Cardiac septum (tissue), 1 donor: ENCODE measurements at regions not wholly inside any gene's neighbourhood (a gene's known extent, or its start where the extent isn't known, plus 50 kb on each side); places are given as distances from the start of the nearest gene placed in this dataset.

Source experiments
- DNase-seq: peaks from one replicate; pipeline ENCODE4 v3.0.0-alpha.2; 2020; ENCODE audit warnings: low spot score
- intact Hi-C: fragments of 100-400 bp; cut with DNase I; formaldehyde crosslinking; loops from one replicate; pipeline ENCODE4 v1.14.0; 2022
- donor health status: DM: no; HTN: no; CAD: no.

GRCh38 chr17:79525793-79526677 is 84.8 kb downstream of the RBFOX3 start:
- no peak for DNase-seq
- intact Hi-C loops, result no loop called here

DNA sequence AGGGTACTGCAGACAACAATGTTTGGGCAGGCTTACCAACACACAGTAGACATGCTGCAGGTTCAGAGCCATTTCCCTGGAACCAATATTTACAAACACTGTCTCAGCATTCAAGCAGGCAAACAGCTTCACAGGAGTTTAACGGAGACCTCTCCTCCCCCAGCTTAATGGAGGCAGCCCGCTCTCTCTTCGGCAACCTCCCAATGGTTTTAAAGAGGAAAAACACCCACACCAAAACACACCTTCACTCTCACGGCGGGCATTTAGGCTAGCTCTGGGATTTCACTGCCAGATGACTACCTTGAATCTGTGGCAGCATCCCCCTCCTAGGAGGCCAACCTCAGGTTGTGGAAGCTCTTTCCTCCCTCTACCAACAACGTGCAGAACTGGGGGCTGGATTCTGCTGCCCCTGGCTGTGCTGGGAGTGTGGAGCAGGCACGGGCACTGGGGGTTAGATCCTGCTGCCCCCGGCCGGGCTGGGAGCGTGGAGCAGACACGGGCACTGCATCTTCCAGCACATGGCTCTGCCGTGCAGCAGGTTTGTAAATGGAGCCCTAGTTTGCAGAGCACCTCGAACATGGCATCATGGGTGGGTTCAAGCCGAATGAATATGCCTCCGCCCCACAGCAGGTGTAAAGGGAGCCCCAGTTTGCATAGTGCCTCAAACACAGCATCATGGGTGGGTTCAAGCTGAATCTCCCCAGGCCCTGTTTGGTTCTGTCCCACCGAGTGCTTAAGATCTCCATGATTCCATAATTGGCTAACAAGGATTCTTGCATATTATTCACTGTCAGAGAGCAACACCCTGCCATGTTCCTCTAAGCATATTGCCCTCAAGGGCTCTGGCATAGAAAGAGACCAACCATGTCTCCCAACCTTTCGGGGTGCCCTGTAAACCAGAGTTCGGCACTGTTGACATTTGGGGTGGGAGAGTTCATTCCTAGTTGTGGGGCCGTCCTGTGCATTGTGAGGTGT is 86.4 kb downstream of the RBFOX3 start:
- no peak for DNase-seq
- intact Hi-C loops, result no loop called here

GRCh38 chr17:79522414-79522813 is 88.4 kb downstream of the RBFOX3 start:
- no peak for DNase-seq
- intact Hi-C loops, result no loop called here

DNA sequence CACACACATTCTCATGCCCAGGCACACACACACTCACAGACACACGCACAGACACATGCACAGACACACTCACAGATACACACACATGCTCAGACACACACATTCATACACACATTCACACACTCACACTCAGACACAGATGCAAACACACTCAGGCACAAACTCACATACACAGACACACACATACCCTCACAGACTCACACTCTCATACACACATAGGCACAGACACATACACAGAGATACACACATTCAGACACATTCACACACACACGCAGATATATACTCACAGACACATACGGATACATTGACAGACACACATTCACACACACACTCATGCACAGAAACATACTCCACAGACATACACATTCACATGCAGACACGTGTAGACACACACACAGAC is 89.6 kb downstream of the RBFOX3 start:
- intact Hi-C loops, result no loop called here
- DNase-seq, result no peak

DNA sequence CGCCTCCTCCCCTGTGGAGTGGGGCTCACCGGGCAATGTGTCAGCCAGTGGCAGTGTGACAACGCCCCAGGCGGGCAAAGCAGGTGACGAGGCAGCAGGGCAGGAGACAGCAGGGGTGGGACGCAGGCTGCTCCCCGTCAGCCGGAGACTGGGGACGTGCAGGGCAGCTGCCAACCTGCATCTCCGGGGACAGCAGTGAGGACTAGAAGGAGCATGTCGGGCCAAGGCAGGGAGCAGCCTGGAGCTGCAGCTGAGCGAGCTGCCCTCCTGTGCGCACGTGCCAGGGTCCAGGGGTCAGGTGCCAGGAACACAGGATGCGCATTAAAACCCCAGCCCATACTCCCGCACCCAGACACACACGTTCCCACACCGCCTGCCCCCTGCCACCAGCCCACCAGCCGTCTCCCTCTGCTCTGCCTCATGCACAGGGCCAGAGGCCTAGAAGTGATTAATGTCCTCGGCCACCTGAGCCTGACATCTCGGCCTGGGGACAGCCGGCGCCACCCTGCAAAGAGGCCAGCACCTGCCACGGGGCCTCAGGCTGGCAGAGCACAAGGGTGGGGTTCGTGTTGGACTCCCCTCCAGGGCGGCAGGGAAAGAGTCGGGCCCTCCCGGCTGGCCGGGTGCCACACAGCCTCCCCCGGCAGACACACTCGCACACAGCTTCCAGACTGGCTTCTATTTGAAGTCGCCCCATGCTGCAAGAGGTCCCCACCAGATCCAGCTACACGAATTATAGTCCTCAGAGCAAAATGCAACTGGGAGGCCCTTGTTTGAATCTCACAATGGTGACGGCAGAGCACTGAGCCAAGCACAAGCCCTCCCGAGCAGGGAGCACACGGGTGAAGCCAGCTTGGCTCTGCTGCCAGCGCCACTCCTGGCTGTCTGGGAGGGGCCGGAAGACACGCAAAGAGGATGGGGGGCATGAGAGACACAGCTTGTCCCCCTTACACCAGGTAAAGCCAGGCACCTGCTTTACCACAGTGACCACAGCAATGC is 90.4 kb downstream of the RBFOX3 start:
- no peak for DNase-seq
- intact Hi-C loops, result no loop called here

DNA sequence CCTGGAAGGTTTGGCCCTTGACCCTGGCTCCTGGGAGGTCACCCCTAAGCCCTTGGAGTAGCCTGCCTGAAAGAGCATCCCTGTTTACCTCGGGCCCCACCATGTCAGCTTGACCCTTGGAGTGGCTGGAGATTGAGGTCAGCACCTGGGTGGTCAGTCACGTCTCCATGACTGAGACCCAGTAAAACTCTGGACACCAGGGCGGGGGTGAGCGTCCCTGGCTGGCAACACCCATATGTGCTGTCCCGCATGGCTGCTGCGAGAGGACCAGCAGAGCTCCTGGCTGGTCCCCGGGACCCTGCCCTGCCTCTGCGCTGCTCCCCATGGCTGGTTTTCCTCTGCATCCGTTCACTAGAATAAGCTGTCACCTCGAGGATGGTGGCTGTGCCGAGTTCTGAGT is 91.2 kb downstream of the RBFOX3 start:
- intact Hi-C loops, result no loop called here
- DNase-seq, result no peak

DNA sequence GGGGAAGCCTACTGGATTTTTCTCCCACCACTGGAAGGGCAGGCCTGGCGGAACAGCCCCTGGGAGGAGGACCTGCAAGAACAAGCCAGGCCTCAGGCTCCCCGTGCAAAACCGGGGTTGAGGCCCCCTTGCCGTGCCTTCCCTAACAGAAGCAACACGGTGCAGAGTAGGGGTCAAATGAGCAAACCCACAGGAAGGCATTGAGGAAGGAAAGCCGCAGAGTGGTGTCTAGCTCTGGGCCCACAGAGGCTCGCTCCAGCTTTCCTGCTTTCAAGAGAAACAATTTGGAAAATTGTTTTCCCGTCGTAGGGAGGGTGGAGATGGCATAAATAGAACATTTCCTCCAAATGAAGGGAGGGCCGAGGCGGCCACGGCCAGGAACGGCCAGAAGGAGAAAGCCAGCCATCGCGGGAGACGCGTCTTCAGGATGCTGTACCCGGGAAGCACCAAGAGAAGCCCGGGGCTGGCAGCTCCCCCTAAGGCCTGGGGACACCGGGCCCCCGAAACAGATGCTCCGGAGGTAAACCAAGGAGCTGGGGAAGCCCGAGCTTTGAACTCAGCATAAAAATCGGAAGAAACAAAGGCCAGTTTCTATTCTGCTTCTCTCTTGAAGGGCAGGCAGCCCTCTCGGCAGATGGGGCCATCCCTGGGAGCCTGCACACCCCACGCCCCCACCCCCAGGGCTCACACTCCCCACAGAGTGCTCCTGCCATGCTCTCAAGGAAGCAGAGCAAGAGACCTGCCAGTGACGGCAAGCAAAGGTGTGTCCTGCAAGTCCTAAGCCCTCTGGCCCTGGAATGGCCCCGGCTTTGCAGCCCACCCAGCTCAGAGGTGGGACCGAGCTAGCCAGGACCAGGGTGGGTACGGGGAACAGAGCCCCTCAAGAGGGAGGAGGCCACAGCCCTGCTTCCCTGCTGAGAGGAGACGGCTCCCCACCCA is 92.0 kb downstream of the RBFOX3 start:
- DNase-seq, result no peak
- intact Hi-C loops, result no loop called here

- intact Hi-C loops, result no loop called here
- DNase-seq, result no peak
Observed at GRCh38 chr17:79517827-79518584, 92.8 kb downstream of the RBFOX3 start.

GRCh38 chr17:79515646-79516571 is 94.9 kb downstream of the RBFOX3 start:
- intact Hi-C loops, result no loop called here

DNA sequence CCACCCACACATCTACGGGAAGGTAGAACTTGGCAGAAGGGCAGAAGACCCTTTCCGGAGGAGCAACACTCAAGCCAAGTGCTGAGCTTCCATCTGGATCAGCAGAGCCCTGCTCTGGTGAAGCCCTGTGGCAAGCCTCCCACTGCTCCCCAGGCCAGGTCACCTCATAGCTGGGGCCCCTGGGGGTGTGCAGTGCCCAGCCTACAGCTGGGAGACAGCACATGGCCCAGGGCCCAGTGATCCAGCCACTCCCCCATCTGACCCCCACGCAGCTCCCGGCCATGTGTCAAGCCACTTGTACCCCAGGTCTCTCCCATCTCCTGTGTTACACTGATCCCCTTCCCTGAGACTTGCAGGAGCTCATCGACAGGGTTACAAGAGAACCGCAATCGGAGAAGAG is 95.7 kb downstream of the RBFOX3 start:
- DNase-seq, result no peak
- intact Hi-C loops, result no loop called here

More at GRCh38 chr17:79515646-79516571, 94.9 kb downstream of the RBFOX3 start:
- no peak for DNase-seq

- intact Hi-C loops, result no loop called here
- DNase-seq, result no peak
Observed at GRCh38 chr17:79513820-79514535, 96.9 kb downstream of the RBFOX3 start.

DNA sequence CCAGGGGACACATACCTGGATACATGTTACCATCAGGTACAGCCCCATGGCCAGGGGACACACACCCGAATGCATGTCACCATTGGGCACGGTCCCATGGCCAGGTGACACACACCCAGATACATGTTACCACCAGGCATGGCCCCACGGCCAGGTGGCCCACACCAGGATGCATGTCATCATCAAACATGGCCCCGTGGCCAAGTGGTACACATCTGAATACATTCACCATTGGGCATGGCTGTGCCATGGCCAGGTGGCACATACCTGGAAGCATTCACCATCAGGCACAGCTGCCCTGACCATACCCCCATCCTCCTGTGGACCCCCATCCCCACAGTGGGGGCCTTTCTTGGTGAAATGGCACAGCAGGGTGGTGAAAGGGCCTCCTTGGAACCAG is 97.6 kb downstream of the RBFOX3 start:
- intact Hi-C loops, result no loop called here
- DNase-seq, result no peak

DNA sequence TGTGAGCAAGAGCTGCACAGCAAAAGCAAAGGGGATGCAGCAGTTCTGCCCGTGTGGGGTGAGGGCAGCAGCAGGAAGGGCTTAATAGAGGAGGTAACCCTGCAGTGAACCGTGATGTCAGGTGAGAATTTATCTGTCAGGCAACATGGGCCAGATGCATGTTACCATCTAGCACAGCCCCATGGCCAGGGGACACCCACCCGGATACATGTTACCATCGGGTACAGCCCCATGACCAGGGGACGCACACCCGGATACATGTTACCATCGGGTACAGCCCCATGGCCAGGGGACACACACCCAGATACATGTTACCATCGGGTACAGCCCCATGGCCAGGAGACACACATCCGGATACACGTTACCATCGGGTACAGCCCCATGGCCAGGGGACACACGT is 99.4 kb downstream of the RBFOX3 start:
- DNase-seq, result no peak
- intact Hi-C loops, result no loop called here

DNA sequence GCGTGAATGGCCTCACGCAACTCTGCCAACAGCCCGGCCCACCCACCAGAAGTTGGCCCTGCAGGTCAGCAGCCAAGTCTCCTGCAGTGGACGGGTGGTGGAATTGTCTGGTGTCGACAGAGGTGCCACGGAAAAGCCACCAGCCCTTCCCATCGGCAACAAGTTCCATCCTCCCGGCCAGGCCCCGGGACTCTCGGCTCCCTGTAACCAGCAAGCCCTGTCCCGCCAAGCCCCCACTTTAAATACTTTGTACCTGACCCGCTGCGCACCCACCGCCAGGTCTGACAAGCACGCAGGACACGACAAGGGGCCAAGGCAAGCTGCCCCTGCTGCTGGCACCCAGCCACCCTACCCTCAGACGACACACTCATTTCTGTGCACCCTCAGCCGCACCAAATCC is 100.8 kb downstream of the RBFOX3 start:
- intact Hi-C loops, result no loop called here
- DNase-seq, result no peak

GRCh38 chr17:79509490-79509889 is 101.4 kb downstream of the RBFOX3 start:
- intact Hi-C loops, result no loop called here
- DNase-seq, result no peak

GRCh38 chr17:79509008-79509407 is 101.8 kb downstream of the RBFOX3 start:
- intact Hi-C loops, result no loop called here
- no peak for DNase-seq
